Type B pancreatic cell (in vitro differentiated cells): ENCODE measurements at regions not wholly inside any gene's neighbourhood (a gene's known extent, or its start where the extent isn't known, plus 50 kb on each side); places are given as distances from the start of the nearest gene placed in this dataset.

Source experiments
- DNase-seq: peaks from one replicate; pipeline ENCODE4 v3.0.0; 2021; ENCODE audit warnings: mixed read lengths; ENCODE audit not compliant: unreplicated experiment; ENCODE audit errors: extremely low spot score
- H3K27ac Mint-ChIP-seq: 2 replicates; pipeline ENCODE4 v1.8.0; 2021; ENCODE audit warnings: mild to moderate bottlenecking, mixed read lengths
- H3K27me3 Mint-ChIP-seq: 2 replicates; pipeline ENCODE4 v1.8.0; 2021; ENCODE audit warnings: mixed read lengths
- H3K36me3 Mint-ChIP-seq: 2 replicates; pipeline ENCODE4 v1.8.0; 2021; ENCODE audit warnings: mixed read lengths
- H3K4me1 Mint-ChIP-seq: one replicate; pipeline ENCODE4 v1.8.0; 2021; ENCODE audit warnings: mixed read lengths; ENCODE audit not compliant: unreplicated experiment
- H3K4me3 Mint-ChIP-seq: 2 replicates; pipeline ENCODE4 v1.8.0; 2021; ENCODE audit warnings: mild to moderate bottlenecking, mixed read lengths
- H3K9me3 Mint-ChIP-seq: 2 replicates; pipeline ENCODE4 v1.8.0; 2021; ENCODE audit warnings: mixed read lengths
- TF ChIP-seq, protein P1 (sequence below): fragments of 200-600 bp; sonication (generic); conservative IDR thresholded peaks from 2 replicates; pipeline ENCODE4 v1.5.0; 2021; ENCODE audit warnings: antibody characterized with exemption, mild to moderate bottlenecking

DNA sequence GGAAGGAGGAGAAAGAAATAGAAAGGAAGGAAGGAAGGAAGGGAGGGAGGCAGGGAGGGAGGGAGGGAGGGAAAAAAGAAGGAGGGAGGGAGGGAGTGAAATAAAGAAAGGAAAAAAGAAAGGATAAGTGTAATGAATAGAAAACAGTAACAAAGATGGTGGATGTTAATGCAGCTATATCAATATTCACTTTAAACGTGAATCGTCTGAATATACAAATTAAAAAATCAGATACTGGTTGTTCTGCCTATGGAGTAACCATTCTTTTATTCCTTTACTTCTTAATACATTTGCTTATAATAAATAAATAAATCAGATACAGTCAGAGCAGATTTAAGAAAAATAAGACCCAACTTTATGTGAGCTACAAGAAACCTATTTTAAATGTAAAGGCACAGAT, 1520.4 kb downstream of the TBC1D22A start:
- Mint-ChIP-seq H3K4me1 (peaks cover 8% of the 10 kb centered on the region), H3K27ac (no peak overlapping the region), H3K9me3 (no peaks in the 10 kb centered on the region), H3K36me3 (no peaks in the 10 kb centered on the region), H3K4me3 (no peak overlapping the region), H3K27me3 (peaks cover 24% of the 10 kb centered on the region)
- TF ChIP-seq, protein P1, sequence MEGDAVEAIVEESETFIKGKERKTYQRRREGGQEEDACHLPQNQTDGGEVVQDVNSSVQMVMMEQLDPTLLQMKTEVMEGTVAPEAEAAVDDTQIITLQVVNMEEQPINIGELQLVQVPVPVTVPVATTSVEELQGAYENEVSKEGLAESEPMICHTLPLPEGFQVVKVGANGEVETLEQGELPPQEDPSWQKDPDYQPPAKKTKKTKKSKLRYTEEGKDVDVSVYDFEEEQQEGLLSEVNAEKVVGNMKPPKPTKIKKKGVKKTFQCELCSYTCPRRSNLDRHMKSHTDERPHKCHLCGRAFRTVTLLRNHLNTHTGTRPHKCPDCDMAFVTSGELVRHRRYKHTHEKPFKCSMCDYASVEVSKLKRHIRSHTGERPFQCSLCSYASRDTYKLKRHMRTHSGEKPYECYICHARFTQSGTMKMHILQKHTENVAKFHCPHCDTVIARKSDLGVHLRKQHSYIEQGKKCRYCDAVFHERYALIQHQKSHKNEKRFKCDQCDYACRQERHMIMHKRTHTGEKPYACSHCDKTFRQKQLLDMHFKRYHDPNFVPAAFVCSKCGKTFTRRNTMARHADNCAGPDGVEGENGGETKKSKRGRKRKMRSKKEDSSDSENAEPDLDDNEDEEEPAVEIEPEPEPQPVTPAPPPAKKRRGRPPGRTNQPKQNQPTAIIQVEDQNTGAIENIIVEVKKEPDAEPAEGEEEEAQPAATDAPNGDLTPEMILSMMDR = no peak
- no peak for DNase-seq

DNA sequence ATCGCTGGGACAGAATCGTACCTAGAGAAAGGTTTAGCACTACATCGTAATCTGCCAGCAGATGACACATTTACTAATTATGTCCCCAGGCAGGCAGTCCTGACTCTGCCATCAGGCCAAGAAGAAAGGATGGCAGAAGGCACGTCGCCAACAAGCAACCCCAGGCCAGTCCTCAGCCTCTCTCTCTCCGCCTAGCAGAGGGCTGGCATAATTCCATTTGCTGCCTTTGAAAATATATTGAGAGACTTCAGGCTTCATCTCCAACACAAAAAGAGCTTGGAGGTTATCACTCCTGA, 1517.0 kb downstream of the TBC1D22A start:
- peaks cover 8% of the 10 kb centered on the region for H3K4me1 Mint-ChIP-seq

DNA sequence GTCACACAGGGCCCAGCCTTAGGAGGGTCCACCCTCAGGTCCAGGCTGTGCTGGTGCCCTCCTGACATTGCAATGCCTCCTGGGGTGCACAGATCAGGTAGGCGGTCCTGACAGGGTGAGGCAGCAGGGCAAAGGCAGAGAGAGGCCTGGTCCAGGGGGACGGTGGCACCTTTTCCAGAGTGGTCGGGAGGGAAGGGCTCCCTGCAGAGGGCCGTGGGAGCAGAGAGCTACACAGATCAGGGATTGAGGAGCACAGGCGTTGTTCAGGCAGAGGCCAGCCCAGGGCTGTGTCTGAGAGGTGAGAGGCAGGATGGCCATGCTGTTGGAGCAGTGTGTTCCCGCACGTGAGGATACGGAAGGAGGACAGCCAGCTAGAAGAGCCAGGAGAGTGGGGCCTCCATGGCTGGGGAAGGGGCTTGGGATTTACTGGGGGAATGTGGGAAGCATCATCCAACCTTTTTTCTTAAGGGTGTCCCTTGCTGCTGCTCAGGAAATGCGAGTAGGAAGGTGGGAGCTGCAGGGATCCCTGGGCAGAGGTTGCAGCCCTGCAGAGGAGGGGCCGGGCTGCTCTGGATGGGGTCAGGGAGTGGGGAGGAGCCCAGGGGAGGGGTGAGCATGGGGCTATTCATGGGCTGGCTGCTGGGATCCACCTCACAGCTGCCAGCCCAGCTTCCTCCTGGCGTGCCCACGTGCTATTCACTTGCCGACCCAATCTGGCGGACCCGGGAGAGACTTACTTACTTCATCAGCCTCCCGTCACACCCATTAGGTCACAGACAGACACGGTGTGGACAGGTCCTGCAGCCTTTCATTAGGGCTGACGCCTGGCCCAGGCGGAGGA, 1516.4 kb downstream of the TBC1D22A start:
- Mint-ChIP-seq H3K4me1 (peaks cover 8% of the 10 kb centered on the region), H3K9me3 (no peaks in the 10 kb centered on the region), H3K27ac (no peak overlapping the region), H3K36me3 (no peaks in the 10 kb centered on the region), H3K4me3 (no peak overlapping the region), H3K27me3 (peaks cover 21% of the 10 kb centered on the region)
- TF ChIP-seq, protein P1 = no peak
- DNase-seq = no peak

More for the DNA sequence above, 1517.0 kb downstream of the TBC1D22A start:
- no peak for DNase-seq
- H3K36me3 Mint-ChIP-seq = no peaks in the 10 kb centered on the region
- H3K9me3 Mint-ChIP-seq = no peaks in the 10 kb centered on the region
- peaks cover 21% of the 10 kb centered on the region for H3K27me3 Mint-ChIP-seq
- TF ChIP-seq, protein P1 = no peak
- no peak overlapping the region for H3K4me3 Mint-ChIP-seq
- no peak overlapping the region for H3K27ac Mint-ChIP-seq

DNA sequence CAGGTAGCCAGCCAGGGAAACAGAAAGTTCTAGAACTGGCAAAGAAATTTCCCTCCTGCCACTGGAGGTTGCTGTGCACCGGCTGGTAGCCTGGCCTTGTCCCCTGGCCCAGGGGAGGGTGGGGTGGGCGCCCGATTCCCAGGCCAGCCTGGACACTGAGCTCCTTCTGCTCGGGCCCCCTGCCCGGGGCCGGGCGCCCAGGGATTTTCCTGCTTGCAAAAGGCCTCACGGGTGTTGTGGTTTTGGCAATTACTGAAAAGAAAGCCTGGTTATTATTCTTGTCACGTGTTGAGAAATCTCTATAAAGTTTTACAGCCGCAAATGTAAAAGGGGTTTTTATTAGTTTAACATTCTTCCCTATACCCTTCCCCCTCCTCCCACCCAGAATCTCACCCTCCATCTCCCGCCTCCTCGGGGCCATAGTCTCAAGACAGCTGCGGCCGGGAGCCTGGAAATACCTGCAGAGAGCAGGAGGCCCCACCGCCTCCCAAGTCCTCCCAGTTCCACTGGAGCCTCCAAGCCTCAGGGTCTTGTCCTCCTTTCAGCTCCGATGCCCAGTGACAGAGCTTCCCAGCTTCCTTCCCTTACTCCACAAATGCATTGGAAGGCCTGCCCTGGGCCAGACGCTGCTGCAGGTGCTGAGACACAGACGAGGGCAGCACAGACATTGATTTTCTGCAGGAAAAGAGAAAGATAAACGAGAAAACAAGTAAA, 1515.6 kb downstream of the TBC1D22A start:
- peaks cover 17% of the 10 kb centered on the region for H3K27me3 Mint-ChIP-seq
- H3K9me3 Mint-ChIP-seq = no peaks in the 10 kb centered on the region
- H3K36me3 Mint-ChIP-seq = no peaks in the 10 kb centered on the region
- peaks cover 8% of the 10 kb centered on the region for H3K4me1 Mint-ChIP-seq
- TF ChIP-seq, protein P1 = no peak
- H3K27ac Mint-ChIP-seq = no peak overlapping the region
- H3K4me3 Mint-ChIP-seq = no peak overlapping the region
- no peak for DNase-seq

DNA sequence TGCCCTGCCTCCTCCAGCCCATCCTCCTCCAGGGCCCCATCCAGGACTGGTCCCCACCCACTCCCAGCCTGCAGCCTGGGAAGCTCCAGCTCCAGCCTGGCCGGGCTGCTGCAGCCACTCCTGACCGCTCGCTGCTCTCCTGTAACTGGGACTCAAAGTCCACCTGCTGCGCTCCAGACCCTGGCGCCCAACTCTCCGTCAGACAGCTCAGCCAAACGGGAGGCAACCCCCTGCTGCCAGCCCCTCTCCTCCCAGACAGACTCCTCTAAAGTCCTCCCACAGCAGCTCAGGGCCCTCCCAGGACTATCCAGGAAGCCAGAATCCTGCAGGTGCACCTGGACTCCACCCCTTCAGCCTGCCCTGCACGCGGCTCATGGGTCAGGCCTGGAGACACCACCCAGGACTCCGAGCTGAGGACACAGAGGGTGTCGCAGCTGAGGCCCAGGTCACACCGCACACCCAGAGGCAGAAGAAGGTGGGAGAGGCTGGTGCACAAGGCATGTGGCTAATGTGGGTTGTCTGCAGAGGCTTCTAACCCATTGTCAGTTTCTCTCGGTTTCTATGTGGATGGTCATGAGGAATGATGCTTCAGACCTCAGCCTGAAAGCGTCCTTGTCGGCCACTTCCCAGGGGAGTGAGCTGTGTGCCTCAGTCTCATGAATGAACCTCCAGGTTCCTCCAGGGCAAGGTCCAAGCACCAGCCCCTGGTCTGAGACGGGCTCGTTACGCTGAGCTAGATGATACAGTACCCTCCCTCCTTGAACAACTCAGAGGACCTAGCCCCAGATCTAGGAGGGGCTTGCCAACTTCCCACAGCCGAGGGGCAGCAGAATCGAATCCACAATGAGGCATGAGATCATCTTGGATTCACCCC, 1514.8 kb downstream of the TBC1D22A start:
- Mint-ChIP-seq H3K4me1 (peaks cover 8% of the 10 kb centered on the region), H3K36me3 (no peaks in the 10 kb centered on the region), H3K27me3 (peaks cover 21% of the 10 kb centered on the region), H3K9me3 (no peaks in the 10 kb centered on the region), H3K27ac (no peak overlapping the region), H3K4me3 (no peak overlapping the region)
- TF ChIP-seq, protein P1 = no peak
- no peak for DNase-seq
